ENCODE measurements at regions not wholly inside any gene's neighbourhood (a gene's known extent, or its start where the extent isn't known, plus 50 kb on each side); places are given as distances from the start of the nearest gene placed in this dataset.

GRCh38 chr9:99459919-99460318, 237.8 kb downstream of the SEC61B start:
- TF ChIP-seq, protein P1, sequence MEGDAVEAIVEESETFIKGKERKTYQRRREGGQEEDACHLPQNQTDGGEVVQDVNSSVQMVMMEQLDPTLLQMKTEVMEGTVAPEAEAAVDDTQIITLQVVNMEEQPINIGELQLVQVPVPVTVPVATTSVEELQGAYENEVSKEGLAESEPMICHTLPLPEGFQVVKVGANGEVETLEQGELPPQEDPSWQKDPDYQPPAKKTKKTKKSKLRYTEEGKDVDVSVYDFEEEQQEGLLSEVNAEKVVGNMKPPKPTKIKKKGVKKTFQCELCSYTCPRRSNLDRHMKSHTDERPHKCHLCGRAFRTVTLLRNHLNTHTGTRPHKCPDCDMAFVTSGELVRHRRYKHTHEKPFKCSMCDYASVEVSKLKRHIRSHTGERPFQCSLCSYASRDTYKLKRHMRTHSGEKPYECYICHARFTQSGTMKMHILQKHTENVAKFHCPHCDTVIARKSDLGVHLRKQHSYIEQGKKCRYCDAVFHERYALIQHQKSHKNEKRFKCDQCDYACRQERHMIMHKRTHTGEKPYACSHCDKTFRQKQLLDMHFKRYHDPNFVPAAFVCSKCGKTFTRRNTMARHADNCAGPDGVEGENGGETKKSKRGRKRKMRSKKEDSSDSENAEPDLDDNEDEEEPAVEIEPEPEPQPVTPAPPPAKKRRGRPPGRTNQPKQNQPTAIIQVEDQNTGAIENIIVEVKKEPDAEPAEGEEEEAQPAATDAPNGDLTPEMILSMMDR (IDR thresholded peaks at IDR 0.05) = no peak
- no peak for TF ChIP-seq POLR2A (IDR thresholded peaks at IDR 0.05)

All from thyroid gland (tissue), 4 donors.